Superior temporal gyrus (tissue), 1 donor: ENCODE measurements at regions not wholly inside any gene's neighbourhood (a gene's known extent, or its start where the extent isn't known, plus 50 kb on each side); places are given as distances from the start of the nearest gene placed in this dataset.
"Not testable (repeated sequence)": the region's sequence is repeated elsewhere in the genome, so short reads cannot be mapped to it uniquely, and the experiment has no call there.

Experiments
- DNase-seq: peaks from one replicate; pipeline ENCODE4 v3.0.0-alpha.2; 2016; ENCODE audit errors: extremely low spot score

DNA sequence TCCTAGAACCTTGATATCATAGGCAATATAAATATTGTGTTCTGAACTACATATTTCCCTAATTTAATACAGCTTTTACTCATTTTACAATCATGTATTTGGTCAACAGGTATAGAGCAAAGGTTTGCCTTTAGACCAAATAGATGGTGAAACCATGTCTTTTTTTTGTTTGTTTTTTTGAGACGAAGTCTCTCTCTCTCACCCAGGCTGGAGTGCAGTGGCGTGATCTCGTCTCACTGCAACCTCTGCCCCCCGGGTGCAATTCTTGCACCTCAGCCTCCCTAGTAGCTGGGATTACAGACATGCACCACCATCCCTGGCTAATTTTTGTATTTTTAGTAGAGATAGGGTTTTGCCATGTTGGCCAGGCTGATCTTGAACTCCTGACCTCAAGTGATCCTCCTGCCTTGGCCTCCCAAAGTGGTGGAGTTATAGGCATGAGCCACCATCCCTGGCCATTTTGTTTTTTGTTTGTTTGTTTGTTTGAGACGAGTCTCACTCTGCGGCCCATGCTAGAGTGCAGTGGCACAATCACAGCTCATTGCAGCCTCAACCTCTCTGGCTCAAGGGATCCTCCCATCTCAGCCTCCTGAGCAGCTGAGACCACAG lies 243.7 kb upstream of the FOXN3 start:
- not testable (repeated sequence) for DNase-seq

DNA sequence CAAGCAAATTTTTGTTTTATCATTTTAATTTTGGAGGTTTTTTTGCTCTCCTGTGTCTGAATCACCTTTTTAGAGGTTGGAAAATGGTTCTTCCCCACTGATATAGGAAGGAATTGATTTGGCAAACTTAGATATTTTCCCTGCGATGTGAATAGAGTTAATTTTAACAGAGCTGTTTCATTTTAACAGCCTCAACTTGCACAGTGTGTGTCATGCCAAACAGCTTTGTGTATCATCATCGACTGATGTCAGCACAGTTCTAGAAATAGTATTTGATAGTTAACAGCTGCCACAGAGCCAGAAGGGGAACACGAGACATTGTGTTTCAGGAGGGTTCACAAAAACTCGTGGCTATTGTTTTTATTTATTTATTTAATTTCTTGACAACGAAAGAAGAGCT lies 243.1 kb upstream of the FOXN3 start:
- peak; percentile 68 for DNase-seq

DNA sequence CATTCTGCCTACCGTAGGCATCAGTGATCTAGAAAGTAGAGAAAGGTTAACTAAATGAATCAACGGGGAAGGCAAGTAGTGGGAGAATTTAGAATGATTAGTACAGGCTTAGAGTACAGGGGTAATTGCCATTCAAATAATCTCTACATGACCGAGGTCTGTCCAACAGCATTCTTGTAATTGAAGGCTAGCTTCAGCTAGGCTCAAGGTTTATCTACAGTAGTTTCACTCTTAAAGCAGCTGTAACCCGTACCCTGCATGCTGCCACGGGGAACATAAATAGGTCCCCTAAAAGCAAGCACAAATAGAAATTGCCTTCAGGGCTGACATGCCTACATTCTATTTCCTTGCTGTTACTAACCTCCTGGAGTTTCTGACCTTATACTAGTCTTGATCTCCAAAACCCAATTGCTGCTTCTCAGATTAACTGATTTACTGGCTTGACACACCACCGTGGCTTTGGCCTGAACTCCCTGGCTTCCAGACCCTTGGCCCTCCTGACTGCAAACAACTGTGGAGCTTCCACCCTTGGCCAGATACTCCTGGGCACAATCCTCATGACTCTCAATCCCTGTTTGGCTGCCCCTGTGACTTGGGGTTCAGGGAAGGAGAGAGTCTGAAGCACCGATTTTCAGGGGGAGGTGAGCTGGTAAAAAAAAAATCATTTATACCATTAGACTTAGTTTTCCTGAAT lies 242.1 kb upstream of the FOXN3 start:
- no peak for DNase-seq

DNA sequence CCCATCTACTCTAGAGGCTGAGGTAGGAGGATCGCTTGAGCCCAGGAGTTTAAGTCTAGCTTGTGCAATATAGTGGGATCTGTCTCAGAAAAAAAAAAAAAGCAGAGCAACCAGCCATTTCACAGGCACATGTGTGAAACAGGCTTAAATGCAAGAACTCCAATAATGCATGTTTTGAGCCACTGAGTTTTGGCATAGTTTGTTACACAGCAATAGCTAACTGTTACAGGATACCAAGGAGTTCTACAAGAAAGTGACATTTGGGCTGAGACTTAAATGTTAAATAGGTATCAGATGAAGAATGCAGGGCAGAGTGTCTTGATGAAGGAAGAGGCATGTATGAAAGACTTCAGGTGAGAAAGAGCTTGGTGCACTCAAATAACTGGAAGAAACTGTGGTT lies 240.0 kb upstream of the FOXN3 start:
- no peak for DNase-seq

DNA sequence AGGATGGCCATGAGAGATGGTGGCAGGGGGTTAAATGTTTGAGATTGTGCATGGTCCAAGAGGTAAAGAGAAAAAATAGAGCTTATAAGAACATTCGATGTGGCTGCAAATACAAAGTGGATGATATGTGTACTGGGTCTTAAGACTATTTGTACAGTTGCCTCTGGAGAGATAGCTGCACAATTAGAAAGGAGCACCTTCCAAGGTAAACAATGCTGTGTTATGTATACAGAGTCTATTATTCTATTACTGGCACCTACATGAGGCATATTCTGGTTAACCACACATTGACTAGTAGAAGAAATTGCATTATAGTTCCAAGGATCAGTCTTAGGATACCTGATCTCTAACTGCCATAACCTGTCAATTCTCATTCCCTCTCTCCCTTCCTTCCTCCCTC lies 238.0 kb upstream of the FOXN3 start:
- no peak for DNase-seq

DNA sequence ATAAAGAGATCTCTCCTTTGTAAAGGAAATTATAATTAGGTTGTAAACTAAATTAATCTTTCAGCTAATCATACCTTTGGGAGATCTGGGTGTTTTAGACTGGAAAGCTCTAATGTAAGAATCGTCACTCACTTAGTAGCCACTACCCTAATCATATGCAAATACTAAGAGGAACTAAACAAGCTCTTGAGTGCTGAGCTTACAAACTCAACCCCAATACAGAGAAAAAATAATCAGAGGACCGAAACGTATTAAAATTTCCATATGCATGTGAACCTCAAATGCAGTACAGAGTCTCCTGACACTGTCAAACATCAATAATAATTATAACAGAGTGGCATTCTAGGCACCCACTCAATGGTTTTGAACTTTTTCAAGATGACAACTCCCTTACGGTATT lies 235.3 kb upstream of the FOXN3 start:
- no peak for DNase-seq

DNA sequence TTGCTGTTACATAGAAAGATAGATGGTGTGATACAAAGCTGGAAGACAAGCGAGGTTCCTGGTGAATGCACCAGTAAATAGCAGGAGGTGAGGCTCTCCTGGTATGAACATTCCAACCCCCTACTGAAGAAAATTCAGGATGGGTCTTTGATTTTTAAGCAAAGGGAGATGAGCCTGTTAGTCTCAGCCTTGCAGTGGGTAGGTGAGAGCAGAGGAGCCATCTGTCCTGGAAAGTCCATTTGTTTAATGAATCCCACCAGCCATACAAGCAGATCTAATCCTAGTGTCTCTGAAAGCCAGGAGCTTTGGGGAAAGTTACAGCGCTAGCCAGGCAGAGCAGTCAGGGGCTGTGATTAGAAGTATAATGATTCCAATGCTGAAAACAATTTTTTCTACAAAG lies 234.8 kb upstream of the FOXN3 start:
- DNase-seq, result no peak

DNA sequence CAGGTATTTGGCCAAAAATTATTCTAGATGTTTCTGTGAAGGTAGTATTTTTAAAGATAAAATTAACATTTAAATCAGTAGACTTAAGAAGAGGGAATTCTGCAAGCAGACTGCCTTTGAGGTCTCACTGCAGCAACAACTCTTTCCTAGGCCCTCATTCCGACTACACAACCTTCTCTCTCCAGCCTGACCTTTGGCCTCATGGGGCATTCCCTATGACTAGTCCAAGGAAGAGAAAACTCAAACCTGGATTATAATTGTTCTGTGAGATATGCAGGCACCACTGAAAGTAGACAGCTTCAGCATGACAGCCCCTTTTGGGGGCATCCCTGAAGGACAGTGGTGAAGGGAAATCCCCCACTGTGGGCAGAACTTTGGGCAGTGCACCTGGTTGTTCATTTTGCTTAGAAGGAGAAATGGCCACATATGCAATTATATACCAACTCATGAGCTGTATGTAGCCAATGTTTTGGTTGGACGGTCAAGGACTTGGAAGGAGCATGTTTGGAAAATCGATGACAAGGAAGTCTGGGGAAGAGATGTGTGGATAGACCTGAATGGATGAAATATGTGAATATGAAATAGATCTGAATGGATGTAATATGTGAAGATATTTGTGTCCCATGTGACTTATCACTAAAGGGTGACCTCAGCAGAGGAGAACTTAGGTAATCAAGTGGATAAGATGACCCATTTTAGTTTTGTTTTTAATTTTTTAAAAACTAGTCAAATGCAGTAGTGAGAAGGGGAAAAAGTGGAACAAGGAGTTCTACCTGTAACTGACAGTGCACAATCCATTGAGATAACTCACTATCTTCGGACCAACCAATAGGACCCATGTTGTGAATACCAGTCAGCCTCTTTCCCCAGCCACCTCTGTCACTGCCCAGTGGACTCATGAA lies 233.3 kb upstream of the FOXN3 start:
- DNase-seq, result no peak

DNA sequence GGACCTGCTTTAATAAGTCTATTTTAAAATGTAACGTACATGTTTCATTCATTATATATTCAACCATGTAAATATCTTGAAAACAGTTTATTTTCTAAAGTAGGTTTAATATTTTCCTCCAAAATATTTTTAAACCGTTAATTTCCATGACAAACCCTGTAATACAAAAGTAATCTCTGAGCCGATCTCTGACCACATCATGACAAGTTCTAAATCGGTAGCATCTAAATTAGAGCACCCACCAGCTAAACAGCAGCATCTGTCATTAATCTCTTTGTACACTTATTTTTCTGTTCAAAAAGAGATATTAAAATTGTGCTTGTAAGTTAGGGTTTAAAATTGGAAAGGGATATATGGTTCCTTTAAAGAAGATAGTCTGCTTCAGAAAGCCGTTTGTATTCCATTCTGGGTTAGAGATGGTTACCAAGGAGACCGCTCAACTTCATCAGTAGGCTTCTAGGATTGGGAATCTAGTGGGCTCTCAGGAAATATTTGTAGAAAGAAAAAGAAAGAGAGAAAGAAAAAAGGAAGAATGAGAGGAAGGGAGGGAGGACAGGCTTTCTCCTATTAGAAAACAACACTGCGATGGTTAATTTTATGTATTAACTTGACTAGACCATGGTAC lies 232.5 kb upstream of the FOXN3 start:
- DNase-seq, result no peak

DNA sequence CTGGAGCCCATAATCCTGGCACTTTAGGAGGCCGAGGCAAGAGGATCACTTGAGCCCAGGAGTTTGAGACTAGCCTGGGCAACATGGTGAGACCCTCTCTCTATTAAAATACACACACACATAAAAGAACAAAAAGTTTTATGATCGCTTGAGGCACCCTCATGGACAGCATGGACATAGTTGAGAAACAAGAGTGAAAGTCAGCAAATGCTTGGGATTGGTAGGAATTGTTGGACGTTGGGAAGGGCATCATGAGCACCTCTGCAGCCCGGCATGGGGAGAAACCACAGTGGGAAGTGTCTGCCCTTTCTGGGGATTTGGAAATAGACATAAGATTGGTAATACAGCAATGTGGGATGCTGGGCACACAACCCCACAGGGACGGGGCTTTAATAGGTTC lies 231.9 kb upstream of the FOXN3 start:
- no peak for DNase-seq

DNA sequence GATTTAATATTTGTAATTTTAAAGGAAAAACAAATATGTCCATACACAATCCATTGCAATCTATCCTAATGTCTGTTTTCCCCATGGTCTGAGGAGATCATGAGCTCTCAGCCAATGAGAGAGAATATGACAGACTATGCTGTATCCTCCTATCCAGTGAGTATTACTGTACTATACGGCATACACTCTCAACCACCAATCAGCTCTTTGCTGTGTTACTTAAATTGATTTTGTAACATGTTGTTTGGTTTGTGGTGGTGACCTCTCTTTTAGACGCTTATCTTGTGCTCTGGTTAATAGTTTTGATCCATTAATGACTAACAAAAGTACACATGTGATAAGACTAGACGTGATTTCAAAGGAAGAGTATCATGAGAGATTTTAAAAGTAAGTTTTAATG lies 231.5 kb upstream of the FOXN3 start:
- no peak for DNase-seq

DNA sequence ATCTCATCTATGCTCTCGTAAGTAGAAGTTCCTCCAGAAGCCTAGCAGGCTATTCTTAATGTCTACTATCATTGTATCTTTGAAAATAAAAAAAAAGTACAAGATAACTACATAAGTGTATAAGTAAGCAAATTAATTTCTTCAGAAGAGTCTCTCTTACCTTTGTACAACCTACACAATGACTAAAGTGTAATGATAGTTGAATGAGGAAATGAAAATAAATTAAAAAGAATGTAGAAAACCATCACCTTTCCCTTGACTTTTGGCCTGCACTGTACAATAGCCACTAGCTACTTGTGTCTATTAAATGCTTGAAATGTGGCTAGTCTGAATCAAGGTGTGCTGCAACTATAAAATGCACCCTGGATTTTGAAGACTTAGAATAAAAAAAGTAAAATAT lies 229.9 kb upstream of the FOXN3 start:
- DNase-seq, result no peak

DNA sequence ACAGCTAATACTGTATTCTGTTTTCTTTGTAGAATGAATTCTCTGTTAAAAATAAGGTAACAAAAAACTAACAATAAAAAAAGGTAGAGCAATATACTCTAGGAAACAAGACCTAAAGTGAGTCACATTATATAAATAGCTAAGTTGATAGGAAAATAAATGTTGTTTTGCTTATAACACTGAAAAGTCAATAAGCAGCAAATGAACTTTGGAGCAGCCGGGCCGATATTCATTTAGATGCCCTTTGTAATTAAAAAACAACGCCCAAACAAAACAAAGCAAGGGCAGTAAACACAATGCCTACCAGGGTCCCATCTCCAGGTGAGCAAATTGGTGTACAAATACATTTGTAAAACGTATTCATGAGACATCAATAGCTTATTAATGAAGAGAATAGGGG lies 227.6 kb upstream of the FOXN3 start:
- DNase-seq, result no peak

DNA sequence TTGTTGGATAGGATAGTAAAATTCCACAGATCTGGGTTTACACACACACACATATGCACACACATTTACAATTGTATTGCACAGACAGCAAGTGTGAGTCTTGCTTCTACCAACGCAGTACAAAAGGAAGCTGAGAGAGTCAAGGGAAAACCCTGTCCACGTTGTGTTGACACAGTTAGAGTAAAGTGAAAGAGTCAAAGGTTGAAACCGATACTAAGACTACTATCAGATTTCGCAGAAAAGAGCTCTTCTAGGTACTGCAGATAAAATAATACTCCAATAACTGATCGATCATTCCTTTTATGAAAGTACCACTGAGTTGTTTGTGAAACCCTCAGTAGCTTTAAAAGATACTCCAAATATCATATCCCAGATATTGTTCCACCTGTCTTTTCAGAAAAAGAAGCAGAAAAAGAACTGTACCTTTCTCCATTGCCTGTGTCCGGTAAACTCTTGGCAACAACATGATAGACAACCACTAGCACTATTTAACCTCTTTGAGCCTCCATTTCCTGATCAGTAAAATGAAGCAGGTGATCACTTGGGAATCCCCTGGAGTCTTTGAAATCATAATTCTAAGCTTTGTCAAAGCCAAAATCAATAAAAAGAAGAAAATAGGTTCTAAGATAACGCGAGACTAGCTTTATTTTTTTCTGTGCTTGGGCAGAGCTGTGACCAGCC lies 224.6 kb upstream of the FOXN3 start:
- DNase-seq, result no peak

DNA sequence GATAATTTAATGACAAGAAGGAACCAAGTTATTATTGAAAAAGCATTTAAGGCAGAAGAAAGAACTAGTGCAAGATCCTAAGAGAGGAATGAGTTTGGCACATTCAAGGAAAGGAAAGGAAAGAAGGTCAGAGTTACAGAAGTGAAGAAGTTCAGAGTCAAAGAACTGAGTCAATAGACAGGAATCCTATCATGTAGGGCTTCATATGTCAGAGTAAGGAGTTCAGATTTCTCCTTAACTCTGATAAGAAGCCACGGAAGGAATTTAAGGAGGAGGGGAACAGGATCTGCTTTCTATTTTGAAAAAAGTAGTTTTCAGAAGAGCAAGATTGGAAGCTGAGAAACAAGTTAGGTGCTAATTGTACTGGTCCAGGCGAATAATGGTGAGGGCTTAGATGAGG lies 223.1 kb upstream of the FOXN3 start:
- DNase-seq, result no peak

DNA sequence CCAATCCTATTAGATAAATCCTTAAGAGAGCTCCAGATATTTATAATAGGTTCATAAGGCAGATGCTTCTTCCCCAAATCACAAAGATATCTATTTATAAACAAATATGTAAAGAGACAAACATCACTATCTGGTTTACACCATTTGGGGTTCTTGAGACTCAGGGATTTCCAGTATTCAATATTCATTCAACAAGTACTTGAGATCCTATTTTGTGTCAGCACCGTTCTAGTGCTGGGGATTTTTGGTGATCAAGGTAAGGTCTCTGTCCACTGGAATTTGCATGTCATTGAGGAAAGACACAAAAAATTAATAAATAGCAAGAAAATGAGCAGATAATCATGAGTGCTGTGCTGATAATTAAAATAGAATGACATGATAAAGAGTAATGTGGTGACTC lies 222.7 kb upstream of the FOXN3 start:
- DNase-seq, result no peak

DNA sequence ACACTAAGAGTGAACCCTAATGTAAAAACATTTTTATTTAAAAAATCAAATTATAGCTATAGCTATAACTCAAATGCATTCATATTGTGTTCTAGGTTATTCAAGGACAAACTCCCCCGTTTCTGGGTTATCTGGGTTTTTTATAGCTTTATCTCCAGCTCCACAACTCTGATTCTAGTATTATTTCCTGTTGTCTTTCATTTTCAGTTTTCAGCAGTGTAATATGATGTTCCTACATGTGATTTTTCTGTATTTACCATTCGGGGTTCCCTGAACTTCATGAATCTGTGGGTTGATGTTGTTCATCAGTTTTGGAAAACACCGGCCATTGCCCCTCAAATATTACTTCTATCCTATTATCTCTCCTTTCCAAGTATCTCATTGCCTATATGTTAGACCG lies 221.9 kb upstream of the FOXN3 start:
- no peak for DNase-seq

DNA sequence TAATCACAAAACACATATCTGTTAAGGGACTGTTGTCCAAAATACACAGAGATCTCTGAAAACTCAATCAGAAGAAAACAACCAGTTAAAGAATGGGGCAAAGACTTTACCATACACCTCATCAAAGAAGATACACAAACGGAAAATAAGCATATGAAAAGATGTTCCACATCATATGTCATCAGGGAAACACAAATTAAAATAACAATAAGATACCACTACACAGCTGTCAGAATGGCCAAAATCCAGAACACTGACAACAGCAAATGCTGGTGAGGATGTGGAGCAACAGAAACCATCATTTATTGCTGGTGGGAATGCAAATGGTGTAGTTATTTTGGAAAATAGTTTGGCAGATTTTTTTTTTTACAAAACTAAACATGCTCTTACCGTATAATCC lies 220.5 kb upstream of the FOXN3 start:
- DNase-seq, result no peak

DNA sequence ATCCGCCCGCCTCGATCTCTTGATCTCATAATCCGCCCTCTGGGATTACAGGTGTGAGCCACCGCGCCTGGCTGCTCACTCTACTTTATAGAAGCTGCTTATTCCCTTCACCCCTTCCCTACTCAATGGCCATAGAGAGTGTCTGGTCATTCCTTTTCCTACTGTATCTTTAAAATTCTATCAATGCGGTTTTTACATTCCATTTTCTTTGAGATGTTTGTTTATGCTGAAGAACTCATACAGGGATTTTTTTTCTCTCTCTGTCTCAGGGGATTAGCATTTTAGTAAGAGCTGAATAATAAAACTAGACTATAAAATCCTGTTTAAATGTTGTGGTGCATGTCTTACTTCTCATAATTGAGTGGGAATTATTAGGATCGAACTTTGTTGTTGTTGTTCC lies 218.6 kb upstream of the FOXN3 start:
- DNase-seq, result no peak

DNA sequence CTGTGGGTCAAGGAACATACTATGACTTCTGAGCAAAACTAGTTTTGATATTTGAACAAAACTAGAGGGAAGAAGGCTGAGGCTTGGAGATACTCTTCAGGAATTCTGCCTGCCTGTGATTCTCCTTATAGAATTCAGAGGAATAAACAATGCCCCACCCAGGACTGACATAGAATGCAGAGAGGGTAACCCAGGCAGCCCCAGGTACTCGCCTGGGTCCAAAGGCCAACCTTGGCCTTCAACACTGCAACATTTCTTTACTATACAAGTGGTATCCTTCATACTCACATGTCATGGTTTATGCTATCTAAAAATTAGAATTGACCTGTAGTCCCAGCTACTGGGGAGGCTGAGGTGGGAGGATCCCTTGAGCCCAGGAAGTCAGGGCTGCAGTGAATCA lies 217.0 kb upstream of the FOXN3 start:
- no peak for DNase-seq

DNA sequence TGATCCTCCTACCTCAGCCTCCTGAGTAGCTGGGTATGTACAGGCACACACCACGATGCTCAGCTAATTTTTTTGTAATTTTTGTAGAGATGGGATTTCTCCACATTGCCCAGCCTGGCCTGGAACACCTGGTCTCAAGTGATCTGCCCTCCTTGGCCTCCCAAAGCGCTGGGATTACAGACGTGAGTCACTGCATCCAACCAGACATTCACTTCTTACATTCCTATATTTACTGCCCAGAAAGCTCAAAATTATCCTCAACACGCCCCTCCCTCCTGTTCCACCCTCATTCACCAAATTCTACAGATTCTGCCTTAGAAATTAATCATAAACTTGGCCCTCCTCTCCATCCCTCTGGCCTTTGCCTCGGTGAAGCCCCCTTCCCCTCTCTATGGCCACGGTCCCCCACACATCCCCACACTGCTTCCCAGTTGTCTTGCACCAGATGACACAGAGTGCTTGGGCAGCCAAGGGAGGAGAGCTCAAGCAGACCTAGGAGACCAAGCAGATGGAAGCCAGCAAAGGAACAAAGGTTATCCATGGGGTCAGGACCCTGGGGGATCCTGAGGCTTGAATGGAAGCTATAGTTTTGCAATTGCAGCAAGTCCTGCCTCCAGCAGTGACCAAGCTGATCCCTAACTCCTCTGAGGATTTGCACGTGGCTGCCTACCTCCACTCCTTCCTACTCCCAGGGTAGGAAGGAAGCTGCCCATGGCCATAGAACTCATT lies 213.2 kb upstream of the FOXN3 start:
- no peak for DNase-seq
